Dedifferentiated amniotic fluid mesenchymal stem cell (primary cell): ENCODE measurements at regions not wholly inside any gene's neighbourhood (a gene's known extent, or its start where the extent isn't known, plus 50 kb on each side); places are given as distances from the start of the nearest gene placed in this dataset.
A peak's percentile ranks its signal among the peaks of the same experiment; 100 is the strongest.
"Not testable (repeated sequence)": the region's sequence is repeated elsewhere in the genome, so short reads cannot be mapped to it uniquely, and the experiment has no call there.

Source experiments
- DNase-seq: peaks from one replicate; pipeline ENCODE4 v3.0.0-alpha.2; 2016; ENCODE audit errors: extremely low spot score

- DNase-seq: no peak
Measured at GRCh38 chr3:190192739-190193138, 72.0 kb upstream of the P3H2 start.

- DNase-seq: no peak
Measured at GRCh38 chr3:190192087-190192486, 71.4 kb upstream of the P3H2 start.

- DNase-seq: no peak
Measured at GRCh38 chr3:190188197-190188596, 67.5 kb upstream of the P3H2 start.

- DNase-seq: peak; percentile 74
Measured at GRCh38 chr3:190183121-190183520, 62.4 kb upstream of the P3H2 start.

- no peak for DNase-seq
Measured at GRCh38 chr3:190182418-190183043, 61.8 kb upstream of the P3H2 start.

- no peak for DNase-seq
Measured at GRCh38 chr3:190180268-190180667, 59.6 kb upstream of the P3H2 start.

- no peak for DNase-seq
Measured at GRCh38 chr3:190178779-190179178, 58.1 kb upstream of the P3H2 start.

GRCh38 chr3:190176933-190177525 lies 56.3 kb upstream of the P3H2 start:
- DNase-seq: not testable (repeated sequence)

GRCh38 chr3:190176106-190176505 lies 55.4 kb upstream of the P3H2 start:
- not testable (repeated sequence) for DNase-seq

- DNase-seq: no peak
Measured at GRCh38 chr3:190175490-190175889, 54.8 kb upstream of the P3H2 start.

GRCh38 chr3:190174471-190174870 lies 53.8 kb upstream of the P3H2 start:
- DNase-seq: no peak

GRCh38 chr3:190173426-190173825 lies 52.7 kb upstream of the P3H2 start:
- no peak for DNase-seq

GRCh38 chr3:190172751-190173150 lies 52.1 kb upstream of the P3H2 start:
- no peak for DNase-seq
